NCI-H1105 (cell line): ENCODE measurements at regions not wholly inside any gene's neighbourhood (a gene's known extent, or its start where the extent isn't known, plus 50 kb on each side); places are given as distances from the start of the nearest gene placed in this dataset.

Experiments
- DNase-seq: peaks from one replicate; lab custom pipeline; 2025; lab: John Stamatoyannopoulos, UW

DNA sequence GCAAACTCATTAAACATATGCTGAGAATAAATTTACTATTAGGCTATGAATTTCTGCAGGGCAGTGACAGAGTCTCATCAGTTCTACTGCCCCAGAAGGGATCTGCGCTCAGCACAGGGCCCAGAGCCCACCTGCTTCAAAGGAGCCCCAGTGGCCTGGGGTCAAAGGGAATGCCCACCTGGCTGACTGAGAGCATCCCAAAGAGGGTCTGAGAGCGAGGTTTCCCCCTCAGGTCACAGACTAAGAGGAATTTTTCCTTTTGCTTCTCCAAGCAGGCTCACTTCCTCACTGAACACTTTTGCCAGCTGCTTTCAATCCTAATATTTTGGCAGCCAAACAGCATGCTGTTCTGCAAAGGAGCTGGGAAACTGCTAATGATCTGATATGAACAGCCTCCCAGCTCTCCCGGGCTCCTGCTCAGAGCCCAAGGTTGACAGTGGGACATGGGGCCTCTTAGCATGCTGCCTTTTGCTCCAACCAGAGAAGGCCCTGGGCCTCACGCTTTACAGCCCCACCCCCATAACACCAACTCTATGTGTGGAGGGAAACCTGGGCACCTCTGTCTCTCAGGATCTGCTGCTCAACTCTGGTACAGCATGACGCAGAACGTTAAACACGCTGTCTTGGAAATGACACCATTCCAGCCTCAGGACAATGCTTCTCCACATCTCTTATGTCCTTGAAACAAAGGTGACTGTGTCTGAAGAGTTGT lies 70.7 kb upstream of the SYT6 start:
- no peak for DNase-seq

DNA sequence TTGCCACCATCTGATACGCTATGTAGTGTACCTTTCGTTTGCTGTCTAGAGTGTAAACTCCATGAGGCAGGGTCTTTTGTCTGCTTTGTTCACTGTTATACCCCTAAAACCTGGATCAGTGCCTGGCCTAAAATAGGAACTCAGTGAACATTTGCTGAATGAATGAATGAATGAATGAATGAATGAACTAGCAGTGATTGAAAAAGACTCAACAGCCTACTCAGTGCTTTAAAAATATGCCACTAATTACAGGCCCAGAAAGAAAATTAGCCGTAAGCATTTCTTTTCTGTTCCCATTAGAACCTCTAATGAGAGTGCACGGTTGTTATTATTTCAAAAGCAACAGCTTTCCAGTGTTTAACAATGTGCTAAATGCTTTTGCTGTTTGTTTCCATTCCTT lies 69.3 kb upstream of the SYT6 start:
- no peak for DNase-seq

DNA sequence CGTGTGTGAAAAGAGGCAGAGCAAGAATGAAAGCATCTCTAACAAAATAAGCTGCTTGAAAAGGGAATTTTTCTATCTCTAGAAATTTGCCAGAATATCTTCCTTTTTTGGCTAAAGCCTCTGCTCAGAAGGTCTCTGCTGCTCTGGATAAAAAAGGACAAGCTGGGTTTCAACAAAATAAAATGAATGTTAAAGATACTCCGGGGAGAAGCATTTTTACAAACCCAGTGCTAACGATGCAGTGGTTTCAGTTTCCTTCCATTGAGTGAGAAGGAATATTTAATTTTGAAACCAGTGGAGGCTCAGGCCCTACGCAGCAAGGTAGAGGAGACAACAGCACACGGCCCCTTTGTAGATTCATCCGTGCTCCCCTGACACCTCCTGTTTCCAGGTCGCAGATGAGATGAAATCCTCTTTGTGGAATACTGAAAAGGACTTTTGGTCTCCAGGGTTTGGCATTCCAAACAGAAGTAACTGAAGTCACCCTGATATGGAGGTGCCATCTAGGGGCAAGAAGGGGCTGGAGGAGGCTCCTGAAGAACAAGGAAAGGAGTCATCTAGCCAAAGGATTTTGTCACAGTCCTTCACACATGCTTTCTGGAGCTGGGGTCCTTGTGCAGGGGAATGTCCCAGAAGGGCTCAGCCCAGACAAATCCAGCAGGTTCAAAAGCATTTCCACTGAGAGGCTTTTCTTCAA lies 65.7 kb upstream of the SYT6 start:
- no peak for DNase-seq

DNA sequence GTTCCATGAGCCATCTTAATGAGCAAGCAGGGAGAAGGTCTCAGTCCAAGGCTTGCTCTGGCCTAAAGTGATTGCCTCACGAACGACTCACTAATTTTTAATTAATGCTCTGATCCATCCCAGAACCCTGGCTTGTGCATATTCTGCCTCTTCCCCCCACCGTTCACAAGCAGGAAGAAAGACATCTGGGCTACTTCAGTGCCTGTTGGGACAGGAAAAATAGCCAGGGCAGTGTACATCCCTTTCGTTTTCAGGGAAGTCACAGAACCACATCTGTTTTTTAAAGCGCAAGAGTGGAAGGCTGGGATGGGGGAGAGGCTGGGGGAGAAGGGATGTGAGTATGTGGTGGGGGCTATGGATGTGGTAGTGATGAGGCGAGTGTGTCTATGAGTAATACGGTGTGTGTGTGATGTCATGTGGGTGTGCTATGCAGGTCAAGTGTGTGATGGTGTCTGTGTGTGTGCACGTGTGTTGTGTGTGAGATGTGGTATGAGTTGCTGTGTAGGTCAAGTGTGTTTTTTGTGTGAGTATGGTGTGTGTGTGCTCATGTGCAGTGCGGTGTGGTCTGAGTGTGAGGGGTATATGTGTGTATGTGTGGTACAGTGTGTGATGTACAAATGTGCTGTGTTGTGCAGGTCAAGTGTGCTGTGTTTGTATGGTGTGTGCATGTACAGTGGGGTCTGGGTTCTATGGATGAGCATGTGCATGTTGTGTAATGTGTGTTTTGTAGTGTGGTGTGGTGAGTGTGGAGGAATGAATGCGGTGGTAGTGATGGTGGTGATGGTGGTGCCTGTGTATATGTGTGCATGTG lies 64.9 kb upstream of the SYT6 start:
- no peak for DNase-seq

DNA sequence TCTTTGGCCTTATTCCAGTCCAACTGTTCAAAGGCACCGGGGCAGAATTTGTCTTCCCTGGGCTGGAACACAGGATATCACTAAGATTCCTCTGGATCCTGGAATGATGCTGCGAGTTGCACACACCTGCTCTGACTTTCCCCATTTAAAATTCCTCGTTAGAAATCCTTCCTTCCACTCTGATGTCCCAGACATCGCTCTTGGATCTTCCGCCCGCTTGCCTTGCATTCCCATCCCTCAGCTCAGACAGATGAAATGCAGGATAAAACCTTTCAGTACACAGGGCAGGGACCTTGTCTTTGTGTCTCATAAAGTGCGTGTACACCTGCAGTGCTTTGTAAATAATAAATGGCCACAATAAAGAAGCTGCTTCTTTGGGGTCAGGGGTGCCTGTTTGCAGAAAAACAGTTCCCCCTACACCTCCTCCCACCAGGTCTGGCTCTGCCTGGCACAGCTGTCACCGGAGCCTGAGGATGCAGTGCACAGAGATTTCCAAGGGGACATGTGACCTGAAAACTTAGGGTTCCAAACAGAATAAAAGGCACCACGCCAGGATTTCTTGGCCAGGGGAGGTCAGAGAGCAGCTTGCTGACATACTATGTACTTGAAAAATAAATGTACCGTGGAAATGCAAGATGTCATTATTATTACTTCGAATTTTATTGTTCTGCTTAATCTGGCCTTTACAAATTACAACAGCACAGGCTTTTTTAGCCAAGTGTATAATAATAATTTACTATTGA lies 62.9 kb upstream of the SYT6 start:
- DNase-seq, result peak; percentile 66

DNA sequence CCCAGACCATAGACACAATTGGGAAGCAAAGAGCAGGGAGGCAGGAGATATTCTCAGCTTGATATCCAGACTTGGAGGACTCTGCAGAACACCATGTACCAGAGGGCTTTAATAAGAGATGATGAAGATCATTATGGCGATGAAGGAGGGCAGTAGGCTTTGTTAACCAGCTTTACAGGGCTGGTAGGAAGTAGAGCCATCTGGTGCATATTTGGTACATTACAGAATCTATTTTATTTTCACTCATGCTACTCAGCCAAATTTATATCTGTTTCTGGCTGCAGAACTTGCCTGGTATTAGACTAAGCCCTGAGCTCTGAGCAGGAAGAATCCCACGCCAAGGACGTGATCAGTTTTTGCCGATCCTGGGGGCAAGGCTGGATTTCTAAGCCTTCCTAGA lies 61.8 kb upstream of the SYT6 start:
- no peak for DNase-seq

DNA sequence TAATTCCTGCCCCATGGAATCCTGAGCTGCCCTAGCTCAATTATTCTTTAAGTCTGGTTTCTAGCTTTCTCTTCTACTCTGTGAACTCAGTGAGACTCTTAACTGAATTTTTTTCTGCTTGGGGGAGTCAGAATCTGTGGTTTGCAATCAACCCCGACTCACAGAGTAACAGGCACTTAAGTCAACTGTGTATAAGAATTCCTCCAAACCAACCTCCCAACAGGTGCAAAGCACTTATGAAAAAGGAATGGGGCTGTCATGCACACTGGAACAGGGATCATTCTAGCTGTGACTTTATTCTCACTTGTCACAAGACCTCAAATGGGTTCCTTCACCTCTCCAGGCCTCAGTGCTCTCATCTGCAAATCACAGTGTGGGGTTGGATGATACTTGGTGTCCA lies 60.3 kb upstream of the SYT6 start:
- no peak for DNase-seq

DNA sequence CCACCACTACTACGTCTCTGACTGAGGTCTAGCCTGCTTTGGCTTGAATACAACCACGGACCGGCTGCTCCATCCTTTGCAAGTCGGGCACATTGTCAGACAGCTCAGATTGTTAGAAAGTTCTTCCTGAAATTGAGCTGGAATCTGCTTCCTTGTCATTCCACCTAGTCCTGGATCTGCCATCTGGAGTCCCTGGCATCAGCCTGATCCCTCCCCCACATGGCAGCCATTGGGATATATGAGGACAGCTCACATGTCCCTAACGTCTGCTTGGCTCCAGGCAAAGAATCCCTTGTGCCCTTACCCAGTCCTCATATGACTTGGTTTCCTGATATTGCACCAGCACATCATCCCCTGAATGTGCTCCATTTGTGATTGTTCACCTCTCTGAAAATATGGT lies 56.3 kb upstream of the SYT6 start:
- no peak for DNase-seq

DNA sequence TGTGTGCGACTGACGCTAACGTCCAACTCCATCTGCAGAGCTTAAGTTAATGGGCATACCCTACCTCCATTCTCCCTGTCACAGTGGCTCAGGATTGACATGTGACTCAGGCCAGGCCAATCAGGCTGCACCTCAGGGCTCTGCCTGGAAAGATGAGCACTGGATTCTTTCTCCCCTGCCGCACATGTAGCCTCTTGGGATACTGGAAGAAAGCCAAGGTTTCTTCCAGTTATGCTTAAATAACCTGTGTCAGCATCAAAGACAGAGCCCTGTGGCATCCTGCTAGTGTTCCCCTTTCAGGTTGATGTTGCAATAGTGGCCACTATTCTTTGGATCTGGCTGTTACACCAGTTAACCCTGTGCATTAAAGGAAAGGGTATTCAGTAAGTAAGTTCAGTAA lies 55.0 kb upstream of the SYT6 start:
- DNase-seq, result peak; percentile 1

DNA sequence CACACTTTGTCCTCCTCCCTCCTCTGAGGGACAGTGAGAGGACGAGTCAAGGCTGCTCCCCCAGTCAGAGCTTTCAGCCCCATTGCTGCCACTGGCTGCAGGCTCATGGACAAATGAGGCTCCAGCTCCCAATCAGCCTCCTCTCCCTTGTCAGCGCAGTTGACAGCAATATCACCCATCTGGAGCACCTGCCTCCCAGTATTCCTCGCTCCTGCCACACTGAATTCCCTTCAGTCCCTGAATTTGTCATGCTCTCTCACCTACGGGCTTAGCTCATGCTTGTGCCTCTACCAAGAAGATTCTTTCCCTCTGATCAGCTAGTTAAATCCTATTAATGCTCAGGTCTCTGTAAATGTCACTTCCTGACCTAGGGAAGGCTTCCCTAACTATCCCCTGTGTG lies 54.4 kb upstream of the SYT6 start:
- no peak for DNase-seq

DNA sequence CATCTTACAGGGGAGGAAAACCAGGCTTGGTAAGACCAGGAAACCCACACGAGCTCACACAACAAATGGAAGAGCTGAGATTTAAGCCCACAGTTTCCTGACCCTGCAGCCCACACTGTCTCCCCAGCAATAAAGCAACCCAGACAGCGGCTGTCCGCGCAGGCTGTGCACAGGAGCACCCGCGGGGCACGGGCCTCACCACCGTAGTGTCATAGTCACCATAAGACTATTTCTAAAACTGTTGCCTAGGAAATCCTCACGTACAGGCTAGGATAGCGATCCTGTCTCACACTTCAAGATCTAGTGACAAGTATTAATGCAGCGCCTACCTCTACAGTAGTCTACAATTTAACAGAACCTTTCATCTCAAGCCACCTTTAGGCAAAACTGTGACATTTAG lies 54.0 kb upstream of the SYT6 start:
- no peak for DNase-seq

DNA sequence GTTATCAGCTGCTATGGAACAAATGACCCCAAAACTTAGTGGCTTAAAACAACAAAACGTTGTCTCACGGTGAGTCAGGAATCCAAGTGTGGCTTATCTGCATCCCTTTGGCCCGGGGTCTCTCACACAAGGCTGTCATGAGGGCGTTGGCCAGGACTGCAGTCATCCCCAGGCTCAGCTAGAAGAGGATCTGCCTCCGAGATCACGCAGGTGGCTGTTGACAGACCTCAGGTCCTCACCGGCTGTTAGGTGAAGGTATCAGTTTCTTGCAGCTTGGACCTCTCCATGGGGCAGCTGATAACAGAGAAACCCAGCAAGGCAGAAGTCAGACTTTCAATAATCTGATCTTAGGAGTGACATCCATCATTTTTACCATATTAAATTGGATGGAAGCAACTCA lies 52.7 kb upstream of the SYT6 start:
- no peak for DNase-seq

DNA sequence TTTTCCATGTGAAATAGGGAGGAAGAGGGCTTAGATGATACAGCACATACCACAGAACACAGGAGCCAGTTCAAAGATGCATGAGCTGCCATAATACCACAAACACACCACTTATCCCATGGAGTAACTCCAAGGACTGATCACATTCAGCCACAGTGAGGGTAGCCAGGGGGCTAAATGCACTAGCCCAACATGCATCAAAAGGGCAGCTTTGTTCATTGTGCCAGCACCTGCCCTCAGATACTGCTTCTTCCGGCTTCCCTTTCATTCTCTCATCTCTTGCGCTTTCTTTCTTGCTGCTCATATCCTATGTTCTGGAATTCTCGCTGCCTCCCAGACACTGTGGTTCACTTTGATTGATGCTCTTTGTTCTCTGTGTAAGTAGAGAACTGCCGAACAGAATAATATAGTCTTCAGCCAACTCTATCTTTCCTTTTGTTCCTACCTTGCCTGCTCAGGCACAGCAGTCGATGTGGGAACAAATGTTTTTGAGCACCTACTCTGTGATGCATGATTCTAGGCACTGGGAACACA lies 50.0 kb upstream of the SYT6 start:
- DNase-seq, result no peak
